OCI-LY1 (cell line): ENCODE measurements at regions not wholly inside any gene's neighbourhood (a gene's known extent, or its start where the extent isn't known, plus 50 kb on each side); places are given as distances from the start of the nearest gene placed in this dataset.

ENCODE experiments used
- H2AFZ ChIP-seq: fragments of 200-600 bp; sonication (generic), shearing (Covaris generic); 2 replicates; pipeline ENCODE4 v1.6.0; 2014; ENCODE audit warnings: antibody characterized with exemption, mild to moderate bottlenecking, low read length
- H3F3A ChIP-seq: fragments of 200-600 bp; sonication (generic), shearing (Covaris generic); 2 replicates; pipeline ENCODE4 v1.6.0; 2014; ENCODE audit warnings: mild to moderate bottlenecking, antibody characterized with exemption, low read length, moderate library complexity; ENCODE audit not compliant: insufficient read depth
- H3K27ac ChIP-seq: fragments of 200-600 bp; sonication (generic); 2 replicates; pipeline ENCODE4 v1.5.1; 2014; ENCODE audit warnings: low read length, mixed run types, mild to moderate bottlenecking, low read depth; ENCODE audit not compliant: poor library complexity, severe bottlenecking
- H3K27me3 ChIP-seq: fragments of 200-600 bp; sonication (generic); 2 replicates; pipeline ENCODE4 v1.6.0; 2014; ENCODE audit warnings: antibody characterized with exemption, mild to moderate bottlenecking, low read length, moderate library complexity; ENCODE audit not compliant: insufficient read depth
- H3K36me3 ChIP-seq: fragments of 200-600 bp; sonication (generic); 2 replicates; pipeline ENCODE4 v1.6.1; 2014; ENCODE audit warnings: mild to moderate bottlenecking, antibody characterized with exemption, low read length, moderate library complexity, mixed read lengths; ENCODE audit not compliant: insufficient read depth
- H3K4me1 ChIP-seq: fragments of 200-600 bp; sonication (generic); 2 replicates; pipeline ENCODE4 v1.5.1; 2014; ENCODE audit warnings: mild to moderate bottlenecking, low read length, moderate library complexity; ENCODE audit not compliant: insufficient read depth, severe bottlenecking
- H3K4me2 ChIP-seq: fragments of 200-600 bp; sonication (generic), shearing (Covaris generic); 2 replicates; pipeline ENCODE4 v1.6.1; 2014; ENCODE audit warnings: low read length
- H3K4me3 ChIP-seq: fragments of 200-600 bp; sonication (generic); 2 replicates; pipeline ENCODE4 v1.5.1; 2014; ENCODE audit warnings: low read length, low read depth, mild to moderate bottlenecking, mixed read lengths; ENCODE audit not compliant: poor library complexity, severe bottlenecking
- H3K79me2 ChIP-seq: fragments of 200-600 bp; shearing (Covaris generic); 2 replicates; pipeline ENCODE4 v1.6.1; 2016; ENCODE audit warnings: mixed run types, low read length, mixed read lengths; ENCODE audit not compliant: insufficient read depth
- H3K9ac ChIP-seq: fragments of 200-600 bp; sonication (generic), shearing (Covaris generic); 2 replicates; pipeline ENCODE4 v1.6.1; 2014; ENCODE audit warnings: mild to moderate bottlenecking, low read length, mixed read lengths
- H3K9me2 ChIP-seq: fragments of 200-600 bp; sonication (generic), shearing (Covaris generic); 2 replicates; pipeline ENCODE4 v1.6.1; 2014; ENCODE audit warnings: low read depth, mild to moderate bottlenecking, low read length, mixed read lengths
- H3K9me3 ChIP-seq: fragments of 200-600 bp; shearing (Covaris generic); 2 replicates; pipeline ENCODE4 v1.6.1; 2014; ENCODE audit warnings: low read length, mixed read lengths
- H4K20me1 ChIP-seq: fragments of 200-600 bp; sonication (generic), shearing (Covaris generic); 2 replicates; pipeline ENCODE4 v1.6.0; 2016; ENCODE audit warnings: mild to moderate bottlenecking, low read length; ENCODE audit not compliant: insufficient read depth
- CTCF ChIP-seq: fragments of 200-600 bp; sonication (generic), shearing (Covaris generic); IDR thresholded peaks from 2 replicates; pipeline ENCODE4 v1.5.1; 2017; ENCODE audit warnings: mild to moderate bottlenecking, antibody characterized with exemption, low read length, moderate library complexity, mixed read lengths
- EZH2 ChIP-seq: fragments of 200-600 bp; sonication (generic), shearing (Covaris generic); IDR thresholded peaks from 2 replicates; pipeline ENCODE4 v1.8.0; 2017; ENCODE audit warnings: borderline replicate concordance, mixed run types, mild to moderate bottlenecking, antibody characterized with exemption, low read length, moderate library complexity, mixed read lengths

- H3K4me1 ChIP-seq: no peaks in the 10 kb centered on the region
- no peaks in the 10 kb centered on the region for H3K79me2 ChIP-seq
- no peak overlapping the region for H3K9ac ChIP-seq
- no peak overlapping the region for H3K4me3 ChIP-seq
- H3K36me3 ChIP-seq: no peaks in the 10 kb centered on the region
- H4K20me1 ChIP-seq: no peaks in the 10 kb centered on the region
- H3K27ac ChIP-seq: no peak overlapping the region
- TF ChIP-seq EZH2 (no peak), CTCF (no peak)
- H3K9me3 ChIP-seq: no peaks in the 10 kb centered on the region
- no peaks in the 10 kb centered on the region for H3K9me2 ChIP-seq
- no peaks in the 10 kb centered on the region for H3K27me3 ChIP-seq
- H3F3A ChIP-seq: no peaks in the 10 kb centered on the region
- H3K4me2 ChIP-seq: no peak overlapping the region
- H2AFZ ChIP-seq: no peak overlapping the region
Observed at GRCh38 chr16:6160303-6160702, 1062.7 kb upstream of the EEF2KMT start.

GRCh38 chr16:6157806-6158205, 1060.2 kb upstream of the EEF2KMT start:
- Histone ChIP-seq H3K9ac (no peak overlapping the region), H3K27ac (no peak overlapping the region), H3K4me3 (no peak overlapping the region), H3K9me3 (no peaks in the 10 kb centered on the region), H2AFZ (no peak overlapping the region), H3K4me1 (no peaks in the 10 kb centered on the region), H3K79me2 (no peaks in the 10 kb centered on the region), H3K36me3 (no peaks in the 10 kb centered on the region), H3K4me2 (no peak overlapping the region), H3F3A (no peaks in the 10 kb centered on the region), H4K20me1 (no peaks in the 10 kb centered on the region), H3K27me3 (no peaks in the 10 kb centered on the region), H3K9me2 (no peaks in the 10 kb centered on the region)
- TF ChIP-seq CTCF (no peak), EZH2 (no peak)

GRCh38 chr16:6155271-6155670, 1057.7 kb upstream of the EEF2KMT start:
- H3K4me3 ChIP-seq: no peak overlapping the region
- no peaks in the 10 kb centered on the region for H3K27me3 ChIP-seq
- H3F3A ChIP-seq: no peaks in the 10 kb centered on the region
- no peak overlapping the region for H3K9ac ChIP-seq
- H2AFZ ChIP-seq: no peak overlapping the region
- no peak for TF ChIP-seq CTCF
- TF ChIP-seq EZH2: no peak
- no peaks in the 10 kb centered on the region for H3K79me2 ChIP-seq
- H4K20me1 ChIP-seq: no peaks in the 10 kb centered on the region
- no peaks in the 10 kb centered on the region for H3K9me2 ChIP-seq
- H3K4me1 ChIP-seq: no peaks in the 10 kb centered on the region
- no peak overlapping the region for H3K27ac ChIP-seq
- H3K4me2 ChIP-seq: no peak overlapping the region
- no peaks in the 10 kb centered on the region for H3K36me3 ChIP-seq
- no peaks in the 10 kb centered on the region for H3K9me3 ChIP-seq
